PC-3 (cell line): ENCODE measurements at regions not wholly inside any gene's neighbourhood (a gene's known extent, or its start where the extent isn't known, plus 50 kb on each side); places are given as distances from the start of the nearest gene placed in this dataset.

ENCODE experiments used
- EZH2 ChIP-seq: fragments of 300-600 bp; sonication (generic); IDR thresholded peaks from one replicate; pipeline ENCODE4 v1.6.1; 2017; ENCODE audit warnings: antibody characterized with exemption, mild to moderate bottlenecking, low read length; ENCODE audit not compliant: unreplicated experiment
- EZH2phosphoT487 ChIP-seq: fragments of 300-600 bp; sonication (generic); IDR thresholded peaks from 2 replicates; pipeline ENCODE4 v1.6.1; 2018; ENCODE audit warnings: mild to moderate bottlenecking, antibody characterized with exemption, low read length, borderline replicate concordance

GRCh38 chr2:7913974-7914373 is 767.9 kb upstream of the ID2 start:
- TF ChIP-seq EZH2: no peak
- no peak for TF ChIP-seq EZH2phosphoT487
